ENCODE measurements at regions not wholly inside any gene's neighbourhood (a gene's known extent, or its start where the extent isn't known, plus 50 kb on each side); places are given as distances from the start of the nearest gene placed in this dataset.

DNA sequence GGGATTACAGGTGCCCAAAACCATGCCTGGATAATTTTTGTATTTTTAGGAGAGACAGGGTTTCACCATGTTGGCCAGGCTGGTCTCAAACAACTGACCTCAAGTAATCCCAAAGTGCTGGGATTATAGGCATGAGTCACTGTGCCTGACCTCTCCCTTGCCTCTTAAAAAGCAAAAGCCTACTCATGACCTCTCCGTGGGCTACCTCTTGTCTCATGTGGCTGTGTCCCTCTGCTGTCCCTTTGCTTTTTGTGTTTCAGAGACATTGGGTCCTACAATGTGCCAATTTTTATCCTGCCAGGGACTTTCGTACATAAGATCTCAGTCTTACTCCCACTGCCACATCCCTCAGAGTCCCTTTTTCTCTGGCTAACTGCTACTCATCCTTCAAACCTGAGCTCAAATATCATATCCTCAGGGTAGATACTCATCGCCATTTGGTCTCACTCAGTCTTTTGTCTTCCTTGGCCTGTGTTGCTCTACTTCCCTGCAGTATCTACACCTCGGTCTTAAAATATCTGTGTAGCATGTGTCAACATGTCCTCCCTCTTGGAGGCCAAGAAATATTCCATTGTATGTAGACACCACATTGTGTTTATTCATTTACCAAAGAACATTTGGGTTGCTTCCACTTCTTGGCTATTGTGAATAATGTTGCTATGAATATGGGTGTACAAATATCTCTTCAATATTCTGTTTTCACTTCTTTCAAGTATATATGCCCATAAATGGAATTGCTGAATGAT lies 465.0 kb upstream of the KLF6 start:
- no peak for TF ChIP-seq EZH2 (IDR thresholded peaks at IDR 0.05; ENCODE audit: low read length)
- TF ChIP-seq, protein P1, sequence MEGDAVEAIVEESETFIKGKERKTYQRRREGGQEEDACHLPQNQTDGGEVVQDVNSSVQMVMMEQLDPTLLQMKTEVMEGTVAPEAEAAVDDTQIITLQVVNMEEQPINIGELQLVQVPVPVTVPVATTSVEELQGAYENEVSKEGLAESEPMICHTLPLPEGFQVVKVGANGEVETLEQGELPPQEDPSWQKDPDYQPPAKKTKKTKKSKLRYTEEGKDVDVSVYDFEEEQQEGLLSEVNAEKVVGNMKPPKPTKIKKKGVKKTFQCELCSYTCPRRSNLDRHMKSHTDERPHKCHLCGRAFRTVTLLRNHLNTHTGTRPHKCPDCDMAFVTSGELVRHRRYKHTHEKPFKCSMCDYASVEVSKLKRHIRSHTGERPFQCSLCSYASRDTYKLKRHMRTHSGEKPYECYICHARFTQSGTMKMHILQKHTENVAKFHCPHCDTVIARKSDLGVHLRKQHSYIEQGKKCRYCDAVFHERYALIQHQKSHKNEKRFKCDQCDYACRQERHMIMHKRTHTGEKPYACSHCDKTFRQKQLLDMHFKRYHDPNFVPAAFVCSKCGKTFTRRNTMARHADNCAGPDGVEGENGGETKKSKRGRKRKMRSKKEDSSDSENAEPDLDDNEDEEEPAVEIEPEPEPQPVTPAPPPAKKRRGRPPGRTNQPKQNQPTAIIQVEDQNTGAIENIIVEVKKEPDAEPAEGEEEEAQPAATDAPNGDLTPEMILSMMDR (optimal IDR thresholded peaks at IDR 0.05 in 1 of 3, IDR thresholded peaks at IDR 0.05 in 1 of 3, conservative IDR thresholded peaks at IDR 0.05 in 1 of 3; ENCODE audit: extremely low read depth in 1 of 3, insufficient read depth in 2 of 3, low read length in 3 of 3) = no peak

Measured in keratinocyte (primary cell).